ENCODE measurements at regions not wholly inside any gene's neighbourhood (a gene's known extent, or its start where the extent isn't known, plus 50 kb on each side); places are given as distances from the start of the nearest gene placed in this dataset.

GRCh38 chr9:119818726-119819435 lies 449.6 kb upstream of the BRINP1 start:
- DNase-seq = no peak
- Histone ChIP-seq H3K4me3 (ENCODE audit: low read depth, low read length) (no peak overlapping the region), H3K36me3 (replicated peaks) (no peaks in the 10 kb centered on the region), H3K27ac (no peak overlapping the region), H3K27me3 (replicated peaks) (no peaks in the 10 kb centered on the region)
- no peak for TF ChIP-seq CTCF (IDR thresholded peaks at IDR 0.05; ENCODE audit: low read depth, low read length, missing control alignments)
- in situ Hi-C loops (cut with HindIII; ENCODE audit: low pct_ligation_motif_present, low sequenced_read_pairs) = no loop called here

GRCh38 chr9:119810645-119811429 lies 441.6 kb upstream of the BRINP1 start:
- DNase-seq = no peak
- Histone ChIP-seq H3K36me3 (replicated peaks) (no peaks in the 10 kb centered on the region), H3K27me3 (replicated peaks) (no peaks in the 10 kb centered on the region), H3K4me3 (ENCODE audit: low read depth, low read length) (no peak overlapping the region), H3K27ac (no peak overlapping the region)
- TF ChIP-seq CTCF (IDR thresholded peaks at IDR 0.05; ENCODE audit: low read depth, low read length, missing control alignments) = no peak
- in situ Hi-C loops (cut with HindIII; ENCODE audit: low pct_ligation_motif_present, low sequenced_read_pairs) = no loop called here

GRCh38 chr9:119803679-119804078 lies 434.4 kb upstream of the BRINP1 start:
- H3K36me3 ChIP-seq (replicated peaks) = no peaks in the 10 kb centered on the region
- in situ Hi-C loops (cut with HindIII; ENCODE audit: low pct_ligation_motif_present, low sequenced_read_pairs) = no loop called here
- H3K27ac ChIP-seq = no peak overlapping the region
- H3K27me3 ChIP-seq (replicated peaks) = no peaks in the 10 kb centered on the region
- no peak for DNase-seq
- TF ChIP-seq CTCF (IDR thresholded peaks at IDR 0.05; ENCODE audit: low read depth, low read length, missing control alignments) = no peak
- no peak overlapping the region for H3K4me3 ChIP-seq (ENCODE audit: low read depth, low read length)

GRCh38 chr9:119802621-119803020 lies 433.4 kb upstream of the BRINP1 start:
- DNase-seq = no peak
- Histone ChIP-seq H3K27me3 (replicated peaks) (no peaks in the 10 kb centered on the region), H3K36me3 (replicated peaks) (no peaks in the 10 kb centered on the region), H3K4me3 (ENCODE audit: low read depth, low read length) (no peak overlapping the region), H3K27ac (no peak overlapping the region)
- in situ Hi-C loops (cut with HindIII; ENCODE audit: low pct_ligation_motif_present, low sequenced_read_pairs) = no loop called here
- TF ChIP-seq CTCF (IDR thresholded peaks at IDR 0.05; ENCODE audit: low read depth, low read length, missing control alignments) = no peak

GRCh38 chr9:119802133-119802532 lies 432.9 kb upstream of the BRINP1 start:
- H3K4me3 ChIP-seq (ENCODE audit: low read depth, low read length) = no peak overlapping the region
- no peaks in the 10 kb centered on the region for H3K36me3 ChIP-seq (replicated peaks)
- no peak overlapping the region for H3K27ac ChIP-seq
- no peaks in the 10 kb centered on the region for H3K27me3 ChIP-seq (replicated peaks)
- in situ Hi-C loops (cut with HindIII; ENCODE audit: low pct_ligation_motif_present, low sequenced_read_pairs) = no loop called here
- no peak for TF ChIP-seq CTCF (IDR thresholded peaks at IDR 0.05; ENCODE audit: low read depth, low read length, missing control alignments)
- no peak for DNase-seq

Data from brain microvascular endothelial cell (primary cell).